Epithelial cell of proximal tubule (primary cell): ENCODE measurements at regions not wholly inside any gene's neighbourhood (a gene's known extent, or its start where the extent isn't known, plus 50 kb on each side); places are given as distances from the start of the nearest gene placed in this dataset.
"Not testable (repeated sequence)": the region's sequence is repeated elsewhere in the genome, so short reads cannot be mapped to it uniquely, and the experiment has no call there.

Experiments used
- DNase-seq: peaks from one replicate; pipeline ENCODE4 v3.0.0-alpha.2; 2011; ENCODE audit warnings: low read depth
- H3K4me3 ChIP-seq: 2 replicates; pipeline ENCODE4 v1.5.1; 2011; ENCODE audit warnings: low read depth, mild to moderate bottlenecking, low read length
- TF ChIP-seq, protein P1 (sequence below): conservative IDR thresholded peaks from 2 replicates; pipeline ENCODE4 v1.5.1; 2012; ENCODE audit warnings: low read depth, mild to moderate bottlenecking, low read length

DNA sequence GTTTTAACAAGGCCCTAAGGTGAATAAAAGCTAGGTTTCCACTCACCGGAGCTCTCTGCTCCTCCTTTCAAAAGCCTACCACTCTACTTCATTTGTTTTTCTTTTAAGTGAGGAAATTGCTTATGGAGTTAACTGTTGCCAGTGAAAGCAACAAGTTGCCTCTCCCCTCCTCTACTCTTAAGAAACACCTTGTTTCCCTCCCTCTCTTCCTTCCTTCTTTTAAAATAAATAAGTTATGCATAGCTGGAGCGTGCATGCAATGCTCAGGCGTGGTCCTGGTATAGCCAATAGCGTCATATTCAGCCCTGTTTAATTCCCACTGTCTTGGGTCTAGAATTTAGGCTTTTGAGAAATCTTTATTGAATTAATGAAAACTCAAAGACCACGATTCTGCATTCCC lies 101.1 kb upstream of the IGF1R start:
- no peak for DNase-seq
- TF ChIP-seq, protein P1, sequence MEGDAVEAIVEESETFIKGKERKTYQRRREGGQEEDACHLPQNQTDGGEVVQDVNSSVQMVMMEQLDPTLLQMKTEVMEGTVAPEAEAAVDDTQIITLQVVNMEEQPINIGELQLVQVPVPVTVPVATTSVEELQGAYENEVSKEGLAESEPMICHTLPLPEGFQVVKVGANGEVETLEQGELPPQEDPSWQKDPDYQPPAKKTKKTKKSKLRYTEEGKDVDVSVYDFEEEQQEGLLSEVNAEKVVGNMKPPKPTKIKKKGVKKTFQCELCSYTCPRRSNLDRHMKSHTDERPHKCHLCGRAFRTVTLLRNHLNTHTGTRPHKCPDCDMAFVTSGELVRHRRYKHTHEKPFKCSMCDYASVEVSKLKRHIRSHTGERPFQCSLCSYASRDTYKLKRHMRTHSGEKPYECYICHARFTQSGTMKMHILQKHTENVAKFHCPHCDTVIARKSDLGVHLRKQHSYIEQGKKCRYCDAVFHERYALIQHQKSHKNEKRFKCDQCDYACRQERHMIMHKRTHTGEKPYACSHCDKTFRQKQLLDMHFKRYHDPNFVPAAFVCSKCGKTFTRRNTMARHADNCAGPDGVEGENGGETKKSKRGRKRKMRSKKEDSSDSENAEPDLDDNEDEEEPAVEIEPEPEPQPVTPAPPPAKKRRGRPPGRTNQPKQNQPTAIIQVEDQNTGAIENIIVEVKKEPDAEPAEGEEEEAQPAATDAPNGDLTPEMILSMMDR: no peak
- H3K4me3 ChIP-seq: no peak overlapping the region

DNA sequence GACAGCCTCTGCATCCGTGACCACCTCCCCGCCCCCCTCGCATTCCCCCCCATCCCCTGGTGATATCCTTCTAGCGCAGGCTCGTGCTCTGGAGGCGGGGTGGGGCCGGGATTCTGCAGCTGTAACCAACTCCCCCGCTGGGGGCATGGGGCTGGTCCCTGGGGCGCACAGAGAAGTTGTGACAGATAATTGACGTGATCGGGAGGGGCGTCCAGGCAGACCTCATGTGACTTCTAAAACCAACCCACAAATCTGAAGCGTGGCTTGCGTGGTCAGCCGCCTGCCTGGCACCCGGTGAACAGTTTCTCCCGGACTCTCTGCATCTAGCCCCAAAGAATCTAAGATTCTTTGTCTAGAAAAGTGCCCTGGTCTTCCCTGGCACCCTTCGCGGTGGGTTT lies 100.6 kb upstream of the IGF1R start:
- peak overlapping the region; percentile 63 for H3K4me3 ChIP-seq
- no peak for DNase-seq
- TF ChIP-seq, protein P1: no peak

DNA sequence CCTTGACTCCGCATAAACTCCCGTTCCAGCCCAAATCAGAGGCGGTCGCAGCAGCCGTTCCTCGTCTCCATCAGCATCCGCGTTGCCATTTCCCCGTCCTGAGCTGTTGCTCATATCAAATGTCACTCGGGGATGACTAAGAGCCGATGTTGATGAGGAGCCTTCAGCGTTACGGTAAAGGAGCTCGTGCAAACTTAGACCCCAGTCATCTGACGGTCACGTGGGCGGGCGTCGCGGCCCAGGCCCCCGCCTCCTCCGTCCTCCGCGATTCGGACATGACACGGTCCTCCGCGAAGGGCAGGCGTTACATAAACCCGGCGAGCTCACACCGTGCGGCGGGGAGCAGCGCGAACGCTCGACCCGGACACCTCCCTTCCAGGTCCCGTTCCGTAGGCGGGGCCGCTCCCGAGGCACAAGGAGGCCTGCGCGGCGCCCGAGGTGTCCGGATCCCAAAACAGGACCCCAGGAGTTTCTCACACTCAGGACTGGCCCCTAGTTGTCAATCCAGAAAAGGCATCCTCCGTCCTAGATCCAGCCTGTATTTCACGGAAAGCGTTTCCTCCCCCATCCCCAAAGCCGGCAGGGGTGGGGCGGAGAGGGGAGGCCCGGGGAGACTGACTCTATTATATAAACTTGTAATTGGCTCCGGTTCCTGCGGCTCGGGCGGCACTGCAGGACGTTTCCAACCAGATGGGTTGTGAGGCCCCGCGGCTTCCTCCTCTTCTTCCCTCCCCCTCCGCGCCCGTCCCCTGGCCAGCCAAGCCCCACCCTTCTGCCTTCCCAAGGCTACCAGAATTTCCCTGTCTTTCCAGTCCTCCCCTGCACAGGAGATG lies 100.0 kb upstream of the IGF1R start:
- peak; percentile 16 for DNase-seq
- TF ChIP-seq, protein P1: peak; percentile 23
- peak overlapping the region; percentile 63 for H3K4me3 ChIP-seq

DNA sequence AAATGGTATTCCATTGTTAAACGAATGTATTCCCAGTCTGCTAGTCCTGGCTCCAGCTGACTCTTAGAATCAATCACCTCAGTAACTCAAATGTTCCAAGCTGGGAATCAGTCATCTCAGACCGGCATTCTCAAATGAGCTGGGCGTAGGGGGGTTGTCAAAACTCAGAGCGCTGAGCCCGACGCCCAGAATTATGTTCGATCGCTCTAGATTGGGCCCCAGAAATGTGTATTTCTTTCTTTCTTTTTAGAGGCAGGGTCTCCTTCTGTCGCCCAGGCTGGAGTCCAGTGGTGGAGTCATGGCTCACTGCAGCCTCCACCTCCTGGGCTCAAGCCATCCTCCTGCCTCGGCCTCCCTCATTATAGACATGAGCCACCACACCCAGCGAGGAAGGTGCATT lies 99.3 kb upstream of the IGF1R start:
- H3K4me3 ChIP-seq: peak overlapping the region; percentile 63
- TF ChIP-seq, protein P1: no peak
- no peak for DNase-seq

DNA sequence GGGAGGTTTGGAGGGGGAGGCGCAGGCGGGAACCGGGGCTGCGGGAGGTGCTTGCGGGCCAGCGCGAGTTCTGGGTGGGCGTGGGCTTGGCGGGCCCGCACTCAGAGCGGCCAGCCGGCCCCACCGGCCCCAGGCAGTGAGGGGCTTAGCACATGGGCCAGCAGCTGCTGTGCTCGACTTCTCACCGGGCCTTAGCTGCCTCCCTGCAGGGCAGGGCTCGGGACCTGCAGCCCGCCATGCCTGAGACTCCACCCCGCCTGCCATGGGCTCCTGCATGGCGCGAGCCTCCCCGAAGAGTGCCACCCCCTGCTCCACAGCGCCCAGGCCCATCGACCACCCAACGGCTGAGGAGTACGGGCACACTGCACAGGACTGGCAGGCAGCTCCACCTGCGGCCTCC lies 98.6 kb upstream of the IGF1R start:
- TF ChIP-seq, protein P1: no peak
- no peak overlapping the region for H3K4me3 ChIP-seq
- no peak for DNase-seq

DNA sequence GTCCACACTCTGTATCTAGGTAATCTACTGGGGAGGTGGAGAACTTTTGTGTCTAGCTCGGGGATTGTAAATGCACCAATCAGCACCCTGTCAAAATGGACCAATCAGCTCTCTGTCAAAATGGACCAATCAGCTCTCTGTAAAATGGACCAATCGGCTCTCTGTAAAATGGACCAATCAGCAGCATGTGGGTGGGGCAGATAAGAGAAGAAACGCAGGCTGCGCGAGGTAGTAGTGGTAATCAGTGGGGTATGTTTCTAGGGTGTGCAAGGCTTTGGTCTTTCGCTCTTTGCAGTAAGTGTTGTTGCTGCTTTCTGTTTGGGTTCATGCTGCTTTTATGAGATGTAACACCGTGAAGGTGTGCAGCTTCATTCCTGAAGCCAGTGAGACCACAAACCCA lies 98.0 kb upstream of the IGF1R start:
- not testable (repeated sequence) for DNase-seq

DNA sequence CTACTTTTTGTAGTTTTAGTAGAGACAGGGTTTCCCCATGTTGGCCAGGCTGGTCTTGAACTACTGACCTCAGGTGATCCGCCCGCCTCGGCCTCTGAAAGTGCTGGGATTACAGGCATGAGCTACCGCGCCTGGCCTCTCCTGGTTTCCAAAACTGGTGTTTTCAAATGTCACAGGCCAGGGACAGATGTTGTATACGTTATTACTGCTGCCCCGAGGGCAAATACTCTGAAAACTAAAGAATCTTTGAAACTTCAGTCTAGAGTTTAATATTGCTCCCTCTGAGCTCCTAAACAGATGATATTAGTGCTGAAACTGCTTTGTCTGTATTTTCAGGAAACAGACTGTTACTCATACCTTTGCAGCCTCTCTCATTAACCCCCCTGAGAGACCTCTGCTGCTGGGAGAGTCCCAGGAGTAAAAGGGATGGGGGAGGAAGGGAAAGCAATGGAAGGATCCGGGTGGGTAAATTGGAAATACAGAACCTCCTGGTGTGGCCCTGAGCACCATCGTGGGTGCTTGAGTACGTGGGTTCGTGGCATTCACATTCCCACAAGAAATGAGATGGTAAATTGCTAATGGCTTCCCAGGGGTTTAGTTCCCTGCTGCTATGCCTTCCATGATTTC lies 96.3 kb upstream of the IGF1R start:
- TF ChIP-seq, protein P1: no peak
- H3K4me3 ChIP-seq: no peak overlapping the region
- no peak for DNase-seq

More for the DNA sequence above, 98.0 kb upstream of the IGF1R start:
- not testable (repeated sequence) for H3K4me3 ChIP-seq
